Prostate gland (tissue), 2 donors: ENCODE measurements at regions not wholly inside any gene's neighbourhood (a gene's known extent, or its start where the extent isn't known, plus 50 kb on each side); places are given as distances from the start of the nearest gene placed in this dataset.

Source experiments
- DNase-seq: peaks from one replicate; pipeline ENCODE4 v3.0.0-alpha.2; 2019; ENCODE audit warnings: low spot score
- H3K27ac ChIP-seq, 2 donors: fragments of 200-600 bp; sonication (generic); 2 replicates each; pipeline ENCODE4 v1.5.1; 2017 to 2019
- H3K27me3 ChIP-seq: fragments of 200-600 bp; sonication (generic); replicated peaks from 2 replicates; pipeline ENCODE4 v1.5.1; 2019; ENCODE audit not compliant: insufficient read depth
- H3K36me3 ChIP-seq, 2 donors: fragments of 200-600 bp; sonication (generic); 1 replicate in 1 of 2; 2 replicates in 1 of 2; pipeline versions ENCODE4 v1.5.1 to v1.8.1; 2017 to 2019
- H3K4me1 ChIP-seq: fragments of 200-600 bp; sonication (generic); replicated peaks from 2 replicates; pipeline ENCODE4 v1.5.1; 2019
- H3K4me3 ChIP-seq, 2 donors: fragments of 200-600 bp; sonication (generic); 2 replicates each; pipeline ENCODE4 v1.5.1; 2017 to 2019
- H3K9me3 ChIP-seq: fragments of 200-600 bp; sonication (generic); 2 replicates; pipeline ENCODE4 v1.5.1; 2017
- CTCF ChIP-seq, 4 experiments: fragments of 200-600 bp in 2 of 4; fragments of 450-650 bp in 2 of 4; sonication (generic) in 2 of 4; IDR thresholded peaks; 1 replicate in 3 of 4; 2 replicates in 1 of 4; pipeline ENCODE4 v1.5.1; 2016 to 2019; ENCODE audit warnings: antibody characterized with exemption in 4 of 4, mild to moderate bottlenecking in 2 of 4, moderate library complexity in 2 of 4
- POLR2A ChIP-seq: fragments of 450-650 bp; IDR thresholded peaks from one replicate; pipeline ENCODE4 v1.6.1; 2016; ENCODE audit warnings: antibody characterized with exemption, mild to moderate bottlenecking
- POLR2AphosphoS5 ChIP-seq: sonication (generic); formaldehyde crosslinking; IDR thresholded peaks from one replicate; pipeline ENCODE4 v1.6.1; 2017; ENCODE audit warnings: antibody characterized with exemption
- WGBS: methylation state at CpG from one replicate; pipeline ENCODE4 v1.1.5; 2018; 5-methylcytosine and 5-hydroxymethylcytosine counted together
- intact Hi-C: fragments of 100-400 bp; cut with DNase I; formaldehyde crosslinking; loops from one replicate; pipeline ENCODE4 v1.14.2; 2022

- no peaks in the 10 kb centered on the region for H3K36me3 ChIP-seq
- H3K27ac ChIP-seq: no peak overlapping the region
- no peaks in the 10 kb centered on the region for H3K9me3 ChIP-seq
- intact Hi-C loops: no loop called here
- TF ChIP-seq POLR2AphosphoS5 (no peak), POLR2A (no peak), CTCF (IDR thresholded peaks at IDR 0.05) (no peak)
- no peaks in the 10 kb centered on the region for H3K27me3 ChIP-seq
- H3K4me3 ChIP-seq: no peak overlapping the region
- 87% methylated on average over 7 of the region's 7 CpGs for WGBS
- DNase-seq: no peak
- no peaks in the 10 kb centered on the region for H3K4me1 ChIP-seq
Observed at GRCh38 chr2:5940596-5941535, 248.7 kb downstream of the SOX11 start.

GRCh38 chr2:5942204-5942603 lies 250.0 kb downstream of the SOX11 start:
- WGBS: 85% methylated on average over 7 of the region's 7 CpGs
- no peaks in the 10 kb centered on the region for H3K36me3 ChIP-seq
- no peak for TF ChIP-seq CTCF (IDR thresholded peaks at IDR 0.05)

GRCh38 chr2:5945742-5946141 lies 253.6 kb downstream of the SOX11 start:
- no peak for DNase-seq
- whole genome bisulfite sequencing: 86% methylated on average over 9 of the region's 9 CpGs
- no peak overlapping the region for H3K4me3 ChIP-seq
- no peak for TF ChIP-seq POLR2AphosphoS5
- TF ChIP-seq POLR2A: no peak
- no peak for TF ChIP-seq CTCF (IDR thresholded peaks at IDR 0.05)
- no peaks in the 10 kb centered on the region for H3K36me3 ChIP-seq
- no peaks in the 10 kb centered on the region for H3K27me3 ChIP-seq
- no peaks in the 10 kb centered on the region for H3K9me3 ChIP-seq
- no peaks in the 10 kb centered on the region for H3K4me1 ChIP-seq
- H3K27ac ChIP-seq: no peak overlapping the region
- intact Hi-C loops: no loop called here

More at GRCh38 chr2:5942204-5942603, 250.0 kb downstream of the SOX11 start:
- Histone ChIP-seq H3K4me3 (no peak overlapping the region), H3K4me1 (no peaks in the 10 kb centered on the region), H3K9me3 (no peaks in the 10 kb centered on the region), H3K27ac (no peak overlapping the region), H3K27me3 (no peaks in the 10 kb centered on the region)
- intact Hi-C loops: no loop called here
- no peak for DNase-seq

GRCh38 chr2:5946225-5947115 lies 254.3 kb downstream of the SOX11 start:
- Histone ChIP-seq H3K4me3 (no peak overlapping the region), H3K27ac (no peak overlapping the region), H3K4me1 (no peaks in the 10 kb centered on the region), H3K36me3 (no peaks in the 10 kb centered on the region), H3K27me3 (no peaks in the 10 kb centered on the region), H3K9me3 (no peaks in the 10 kb centered on the region)
- no peak for DNase-seq
- 59% methylated on average over 14 of the region's 15 CpGs for WGBS
- intact Hi-C loops: no loop called here
- TF ChIP-seq CTCF (IDR thresholded peaks at IDR 0.05): no peak
- TF ChIP-seq POLR2A: no peak
- TF ChIP-seq POLR2AphosphoS5: no peak
